ENCODE measurements at regions not wholly inside any gene's neighbourhood (a gene's known extent, or its start where the extent isn't known, plus 50 kb on each side); places are given as distances from the start of the nearest gene placed in this dataset.
"Not testable (repeated sequence)": the region's sequence is repeated elsewhere in the genome, so short reads cannot be mapped to it uniquely, and the experiment has no call there.

GRCh38 chrX:109049416-109049815 is 313.1 kb upstream of the IRS4 start:
- Mint-ChIP-seq H3K36me3 (no peaks in the 10 kb centered on the region), H3K27ac (no peak overlapping the region), H3K4me1 (no peaks in the 10 kb centered on the region), H3K9me3 (no peaks in the 10 kb centered on the region), H3K27me3 (no peaks in the 10 kb centered on the region), H3K4me3 (no peak overlapping the region)
- ATAC-seq: no peak

GRCh38 chrX:109040057-109040456 is 303.7 kb upstream of the IRS4 start:
- Mint-ChIP-seq H3K27me3 (no peaks in the 10 kb centered on the region), H3K27ac (no peak overlapping the region), H3K36me3 (no peaks in the 10 kb centered on the region), H3K4me3 (no peak overlapping the region), H3K9me3 (peaks cover 3% of the 10 kb centered on the region), H3K4me1 (no peaks in the 10 kb centered on the region)
- no peak for ATAC-seq

- Mint-ChIP-seq H3K36me3 (no peaks in the 10 kb centered on the region), H3K27ac (no peak overlapping the region), H3K4me3 (no peak overlapping the region), H3K27me3 (no peaks in the 10 kb centered on the region), H3K4me1 (no peaks in the 10 kb centered on the region), H3K9me3 (peaks cover 3% of the 10 kb centered on the region)
- no peak for ATAC-seq
Measured at GRCh38 chrX:109036624-109037023, 300.3 kb upstream of the IRS4 start.

DNA sequence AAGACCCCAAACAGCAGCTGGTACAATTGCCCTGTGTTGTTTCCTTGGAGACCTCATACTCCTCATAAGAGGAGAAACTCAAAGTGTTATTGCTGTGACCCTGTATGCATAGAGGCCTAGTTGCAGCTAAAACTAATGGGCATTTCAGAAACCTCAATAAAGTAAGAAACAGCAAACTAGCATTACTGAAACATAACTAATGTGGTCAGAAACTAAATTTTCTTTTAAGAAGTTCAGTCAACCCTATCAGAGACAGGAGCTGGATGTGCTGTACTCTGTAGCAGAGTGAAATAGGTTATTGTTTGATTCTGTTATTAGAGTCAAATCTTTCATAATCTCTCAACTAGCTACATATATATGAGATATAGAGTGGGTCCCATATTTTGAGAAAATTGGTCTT is 257.5 kb upstream of the IRS4 start:
- H3K9me3 Mint-ChIP-seq: peaks cover 3% of the 10 kb centered on the region
- no peaks in the 10 kb centered on the region for H3K27me3 Mint-ChIP-seq
- H3K27ac Mint-ChIP-seq: no peak overlapping the region
- H3K4me3 Mint-ChIP-seq: no peak overlapping the region
- no peak for ATAC-seq
- H3K4me1 Mint-ChIP-seq: no peaks in the 10 kb centered on the region
- no peaks in the 10 kb centered on the region for H3K36me3 Mint-ChIP-seq

GRCh38 chrX:108972899-108973298 is 236.5 kb upstream of the IRS4 start:
- H3K36me3 Mint-ChIP-seq, H3K4me1 Mint-ChIP-seq, H3K4me3 Mint-ChIP-seq, ATAC-seq, H3K9me3 Mint-ChIP-seq, H3K27me3 Mint-ChIP-seq, H3K27ac Mint-ChIP-seq: not testable (repeated sequence)

DNA sequence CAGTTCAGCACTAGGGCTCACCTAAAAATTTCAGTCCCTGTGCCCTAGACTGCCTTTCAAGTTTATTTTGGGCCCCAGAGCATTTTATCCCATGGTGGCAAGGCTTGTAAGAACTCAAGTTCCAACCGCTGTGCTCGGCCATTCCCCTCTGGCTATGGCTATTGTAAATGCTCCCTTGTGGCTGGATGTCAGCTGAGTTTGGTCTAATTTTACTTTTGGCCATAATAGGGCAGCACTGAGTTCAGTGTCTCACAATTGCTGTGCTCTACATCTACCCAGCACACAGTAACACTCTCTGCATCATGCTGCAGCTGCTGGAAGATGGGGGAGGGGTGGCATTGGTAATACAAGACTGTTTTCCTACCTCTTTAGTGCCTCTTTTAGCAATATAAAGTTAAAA is 210.8 kb upstream of the IRS4 start:
- Mint-ChIP-seq H3K9me3 (peaks cover 6% of the 10 kb centered on the region), H3K4me1 (no peaks in the 10 kb centered on the region), H3K36me3 (no peaks in the 10 kb centered on the region), H3K4me3 (no peak overlapping the region), H3K27ac (no peak overlapping the region), H3K27me3 (no peaks in the 10 kb centered on the region)
- no peak for ATAC-seq

DNA sequence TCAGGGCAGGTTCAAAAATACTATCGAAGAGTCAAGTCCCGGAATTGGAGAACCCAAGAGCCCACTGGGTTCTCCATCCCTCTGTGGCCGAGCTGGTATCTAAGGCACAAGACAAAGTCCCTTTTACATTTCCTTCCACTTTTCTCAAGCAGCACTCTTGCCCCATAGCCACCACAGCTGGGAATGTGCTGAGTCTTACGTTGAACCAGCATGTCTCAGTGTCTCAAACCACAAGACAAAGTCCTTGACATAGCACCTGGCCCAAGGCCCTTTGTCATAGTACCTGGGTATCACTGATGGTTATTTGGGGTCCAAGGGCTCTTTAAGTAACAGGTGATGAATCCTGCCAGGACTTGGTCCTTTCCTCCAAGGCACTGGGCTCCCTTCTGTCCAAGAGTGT is 210.2 kb upstream of the IRS4 start:
- Mint-ChIP-seq H3K27me3 (no peaks in the 10 kb centered on the region), H3K4me1 (no peaks in the 10 kb centered on the region), H3K36me3 (no peaks in the 10 kb centered on the region), H3K9me3 (peaks cover 4% of the 10 kb centered on the region), H3K4me3 (no peak overlapping the region), H3K27ac (no peak overlapping the region)
- no peak for ATAC-seq

GRCh38 chrX:108945883-108946523 is 209.6 kb upstream of the IRS4 start:
- no peaks in the 10 kb centered on the region for H3K4me1 Mint-ChIP-seq
- ATAC-seq: no peak
- peaks cover 6% of the 10 kb centered on the region for H3K9me3 Mint-ChIP-seq
- no peak overlapping the region for H3K4me3 Mint-ChIP-seq
- H3K27ac Mint-ChIP-seq: no peak overlapping the region
- H3K36me3 Mint-ChIP-seq: no peaks in the 10 kb centered on the region
- no peaks in the 10 kb centered on the region for H3K27me3 Mint-ChIP-seq

GRCh38 chrX:108914791-108915190 is 178.4 kb upstream of the IRS4 start:
- peaks cover 2% of the 10 kb centered on the region for H3K9me3 Mint-ChIP-seq
- H3K4me1 Mint-ChIP-seq: no peaks in the 10 kb centered on the region
- no peaks in the 10 kb centered on the region for H3K27me3 Mint-ChIP-seq
- no peak overlapping the region for H3K27ac Mint-ChIP-seq
- no peak for ATAC-seq
- no peak overlapping the region for H3K4me3 Mint-ChIP-seq
- no peaks in the 10 kb centered on the region for H3K36me3 Mint-ChIP-seq

- not testable (repeated sequence) for H3K27me3 Mint-ChIP-seq, ATAC-seq, H3K9me3 Mint-ChIP-seq, H3K36me3 Mint-ChIP-seq, H3K4me1 Mint-ChIP-seq, H3K27ac Mint-ChIP-seq, H3K4me3 Mint-ChIP-seq
Measured at GRCh38 chrX:108903831-108904230, 167.5 kb upstream of the IRS4 start.

DNA sequence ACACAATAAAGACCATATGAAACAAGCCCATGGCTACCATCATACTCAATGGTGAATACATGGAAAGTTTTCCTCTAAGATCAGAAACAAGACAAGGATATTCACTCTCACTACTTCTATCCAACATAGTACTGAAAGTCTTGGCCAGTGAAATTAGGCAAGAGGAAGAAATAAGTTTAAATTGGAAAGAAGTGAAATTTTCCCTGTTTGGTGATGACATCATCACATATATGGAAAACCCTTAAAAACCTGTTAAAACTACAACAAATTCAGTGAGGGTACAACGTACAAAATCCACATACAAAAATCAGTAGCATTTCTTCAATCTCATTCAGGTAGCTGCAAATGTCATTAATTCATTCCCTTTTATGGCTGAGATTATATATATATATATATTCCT is 164.0 kb upstream of the IRS4 start:
- Mint-ChIP-seq H3K36me3 (no peaks in the 10 kb centered on the region), H3K27me3 (no peaks in the 10 kb centered on the region), H3K27ac (no peak overlapping the region), H3K9me3 (peaks cover 5% of the 10 kb centered on the region), H3K4me3 (no peak overlapping the region), H3K4me1 (no peaks in the 10 kb centered on the region)
- no peak for ATAC-seq

DNA sequence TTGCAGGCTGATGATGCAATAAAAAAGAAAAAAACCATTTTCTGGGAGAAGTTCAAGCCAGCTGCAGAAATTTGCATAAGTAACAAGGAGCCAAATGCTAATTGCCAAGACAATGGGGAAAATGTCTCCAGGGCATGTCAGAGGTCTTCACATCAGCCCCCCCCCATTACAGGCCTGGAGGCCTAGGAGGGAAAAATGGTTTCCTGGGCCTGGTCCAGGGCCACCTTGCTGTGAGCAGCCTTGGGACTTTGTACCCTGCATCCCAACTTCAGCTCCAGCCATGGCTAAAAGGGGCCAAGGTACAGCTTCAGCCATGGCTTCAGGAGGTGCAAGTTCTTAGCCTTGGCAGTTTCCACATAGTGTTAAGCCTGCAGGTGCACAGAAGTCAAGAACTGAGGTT is 160.0 kb upstream of the IRS4 start:
- H3K9me3 Mint-ChIP-seq: peaks cover 10% of the 10 kb centered on the region
- H3K4me1 Mint-ChIP-seq, H3K27me3 Mint-ChIP-seq, H3K4me3 Mint-ChIP-seq, H3K36me3 Mint-ChIP-seq, H3K27ac Mint-ChIP-seq, ATAC-seq: not testable (repeated sequence)

- Mint-ChIP-seq H3K27me3 (no peaks in the 10 kb centered on the region), H3K9me3 (peaks cover 14% of the 10 kb centered on the region), H3K27ac (no peak overlapping the region), H3K4me3 (no peak overlapping the region), H3K4me1 (no peaks in the 10 kb centered on the region), H3K36me3 (no peaks in the 10 kb centered on the region)
- no peak for ATAC-seq
Measured at GRCh38 chrX:108892501-108892900, 156.1 kb upstream of the IRS4 start.

GRCh38 chrX:108875548-108875947 is 139.2 kb upstream of the IRS4 start:
- Mint-ChIP-seq H3K27me3 (no peaks in the 10 kb centered on the region), H3K36me3 (no peaks in the 10 kb centered on the region), H3K4me3 (no peak overlapping the region), H3K4me1 (no peaks in the 10 kb centered on the region), H3K27ac (no peak overlapping the region), H3K9me3 (peaks cover 8% of the 10 kb centered on the region)
- ATAC-seq: no peak

DNA sequence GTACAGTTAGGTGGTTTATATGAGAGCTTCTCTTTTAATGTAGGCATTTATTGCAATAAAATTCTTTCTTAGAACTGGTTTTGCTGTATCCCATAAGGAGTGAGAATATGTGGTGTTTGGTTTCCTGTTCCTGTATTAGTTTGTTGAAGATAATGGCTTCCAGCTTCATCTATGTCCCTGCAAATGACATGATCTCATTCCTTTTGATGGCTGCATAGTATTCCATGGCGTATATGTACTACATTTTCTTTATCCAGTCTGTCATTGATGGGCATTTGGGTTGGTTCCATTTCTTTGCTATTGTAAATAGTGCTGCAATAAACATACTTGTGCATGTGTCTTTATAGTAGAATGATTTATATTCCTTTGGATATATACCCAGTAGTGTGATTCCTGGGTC is 106.7 kb upstream of the IRS4 start:
- H3K27ac Mint-ChIP-seq, H3K4me3 Mint-ChIP-seq, H3K4me1 Mint-ChIP-seq, H3K27me3 Mint-ChIP-seq, H3K9me3 Mint-ChIP-seq, H3K36me3 Mint-ChIP-seq, ATAC-seq: not testable (repeated sequence)

- no peak overlapping the region for H3K27ac Mint-ChIP-seq
- no peak for ATAC-seq
- no peaks in the 10 kb centered on the region for H3K36me3 Mint-ChIP-seq
- H3K4me1 Mint-ChIP-seq: no peaks in the 10 kb centered on the region
- no peaks in the 10 kb centered on the region for H3K27me3 Mint-ChIP-seq
- H3K4me3 Mint-ChIP-seq: no peak overlapping the region
- no peaks in the 10 kb centered on the region for H3K9me3 Mint-ChIP-seq
Measured at GRCh38 chrX:108833993-108834392, 97.6 kb upstream of the IRS4 start.

DNA sequence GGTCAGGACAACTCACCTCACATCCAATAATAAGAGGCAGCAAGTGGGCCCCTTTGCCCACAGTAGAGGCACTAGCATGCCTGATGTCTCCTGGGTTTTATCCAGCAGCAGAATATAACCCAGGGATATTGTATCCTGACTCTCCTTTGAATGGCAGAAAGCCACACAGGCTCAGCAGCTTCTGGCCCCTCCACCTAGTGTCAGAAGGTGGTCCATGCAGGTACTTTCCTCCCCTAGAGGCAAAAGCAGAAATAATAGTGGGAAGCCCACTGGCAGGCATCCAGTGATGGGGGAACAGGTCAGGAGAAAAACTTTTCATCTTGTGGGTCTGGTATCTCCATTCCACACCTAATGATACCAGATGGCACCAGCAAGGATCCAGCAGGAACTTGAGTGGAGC is 75.5 kb upstream of the IRS4 start:
- H3K4me1 Mint-ChIP-seq: no peaks in the 10 kb centered on the region
- no peak overlapping the region for H3K4me3 Mint-ChIP-seq
- H3K27me3 Mint-ChIP-seq: no peaks in the 10 kb centered on the region
- ATAC-seq: no peak
- H3K27ac Mint-ChIP-seq: no peak overlapping the region
- H3K36me3 Mint-ChIP-seq: no peaks in the 10 kb centered on the region
- H3K9me3 Mint-ChIP-seq: peaks cover 8% of the 10 kb centered on the region

Measured in stimulated activated memory B cell treated with anti-CD40 and anti-IgM and Interleukin-4, amounts not matched to agents 10 μg/mL and 1 μg/mL and 100 μg/mL, for 72 hours (primary cell).